ENCODE measurements at regions not wholly inside any gene's neighbourhood (a gene's known extent, or its start where the extent isn't known, plus 50 kb on each side); places are given as distances from the start of the nearest gene placed in this dataset.
"Not testable (repeated sequence)": the region's sequence is repeated elsewhere in the genome, so short reads cannot be mapped to it uniquely, and the experiment has no call there.

DNA sequence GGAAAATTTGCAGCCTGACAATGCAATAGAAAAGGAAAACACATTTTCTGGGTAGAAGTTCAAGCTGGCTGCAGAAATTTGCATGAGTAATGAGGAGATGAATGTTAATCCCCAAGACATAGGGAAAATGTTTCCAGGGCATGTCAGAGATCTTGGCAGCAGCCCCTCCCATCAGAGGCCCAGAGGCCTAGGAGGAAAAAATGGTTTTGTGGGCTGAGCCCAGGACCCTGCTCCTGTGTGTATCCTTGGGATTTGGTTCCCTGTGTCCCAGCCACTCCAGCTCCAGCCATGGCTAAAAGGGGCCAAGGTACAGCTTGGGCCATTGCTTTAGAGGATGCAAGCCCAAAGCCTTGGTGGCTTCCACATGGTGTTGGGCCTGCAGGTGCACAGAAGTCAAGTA is 115.4 kb downstream of the PRDM13 start:
- not testable (repeated sequence) for TF ChIP-seq FOXM1 (IDR thresholded peaks at IDR 0.05; ENCODE audit: borderline replicate concordance); ZNF384 (IDR thresholded peaks at IDR 0.05); CTBP1 (IDR thresholded peaks at IDR 0.05; ENCODE audit: borderline replicate concordance); NFRKB (IDR thresholded peaks at IDR 0.05); SP1 (IDR thresholded peaks at IDR 0.05); SUZ12 (IDR thresholded peaks at IDR 0.05); BHLHE40 (IDR thresholded peaks at IDR 0.05; ENCODE audit: borderline replicate concordance); FOXK2 (IDR thresholded peaks at IDR 0.05); ELF4 (IDR thresholded peaks at IDR 0.05); PKNOX1 (IDR thresholded peaks at IDR 0.05)

Measured in HEK293T (cell line).